HepG2 (cell line): ENCODE measurements at regions not wholly inside any gene's neighbourhood (a gene's known extent, or its start where the extent isn't known, plus 50 kb on each side); places are given as distances from the start of the nearest gene placed in this dataset.

Experiments
- ATAC-seq: fragments of 200-7000 bp; cut with Tn5 transposase; 3 replicates; pipeline ENCODE4 v1.9.1; 2020; ENCODE audit warnings: mild to moderate bottlenecking, moderate library complexity
- BruUV-seq: library from RNA; stranded (reverse); fragments of 400-500 nt; replicated peaks from 2 replicates; lab custom pipeline; 2021; lab: Mats Ljungman, UMichigan
- CTCF ChIA-PET: fragments of 300-600 bp; formaldehyde crosslinking; extraction: SDS; loops from one replicate; lab custom pipeline; 2021; ENCODE audit warnings: low total read pairs, inconsistent platforms, low intra/inter-chr PET ratio; lab: Yijun Ruan, JAX
- POLR2A ChIA-PET: fragments of 350-600 bp; sonication (Branson Sonifier 250); formaldehyde crosslinking; loops from one replicate; lab custom pipeline; 2020; ENCODE audit warnings: antibody characterized with exemption, inconsistent platforms; lab: Yijun Ruan, JAX
- DNase-seq: peaks from one replicate; pipeline ENCODE4 v3.0.0-alpha.2; 2015; ENCODE audit warnings: low spot score
- FAIRE-seq: peaks from 3 replicates; lab custom pipeline; 2011; peaks lifted over from hg19 to GRCh38; lab: Jason Lieb, UNC
- H2AFZ ChIP-seq: one replicate; pipeline ENCODE4 v1.6.1; 2011; ENCODE audit warnings: low read length, inconsistent platforms
- H3K27ac ChIP-seq: fragments of 300-600 bp; 3 replicates; pipeline ENCODE4 v1.8.0; 2011; ENCODE audit warnings: mixed run types, mild to moderate bottlenecking, mixed read lengths, low read length, inconsistent platforms; ENCODE audit not compliant: insufficient read depth; ENCODE audit errors: extremely low read length
- H3K27me3 ChIP-seq, 2 experiments: fragments of 200-600 bp in 1 of 2; 2 replicates in 1 of 2; 3 replicates in 1 of 2; pipeline versions ENCODE4 v1.6.0 to v1.8.0; 2011; ENCODE audit warnings: low read length in 2 of 2, mild to moderate bottlenecking in 2 of 2, moderate library complexity in 2 of 2, inconsistent platforms in 1 of 2; ENCODE audit not compliant: insufficient read depth in 2 of 2, control insufficient read depth in 1 of 2
- H3K36me3 ChIP-seq, 2 experiments: fragments of 200-600 bp in 1 of 2; replicated peaks in 1 of 2; 2 replicates in 1 of 2; 3 replicates in 1 of 2; pipeline versions ENCODE4 v1.5.1 to v1.8.0; 2011; ENCODE audit warnings: low read length in 2 of 2, inconsistent platforms in 1 of 2; ENCODE audit not compliant: insufficient read depth in 2 of 2, control insufficient read depth in 1 of 2
- H3K4me1 ChIP-seq: 2 replicates; pipeline ENCODE4 v1.5.1; 2012; ENCODE audit warnings: low read length, inconsistent platforms; ENCODE audit not compliant: insufficient read depth
- H3K4me2 ChIP-seq: 2 replicates; pipeline ENCODE4 v1.6.0; 2011; ENCODE audit warnings: low read depth, low read length, inconsistent platforms
- H3K4me3 ChIP-seq, 3 experiments: fragments of 200-600 bp in 1 of 3; sonication (generic), shearing (Covaris generic) in 1 of 3; replicated peaks in 1 of 3; 2 replicates each; pipeline ENCODE4 v1.5.1; 2011 to 2016; ENCODE audit warnings: low read length in 3 of 3, inconsistent platforms in 2 of 3, low read depth in 2 of 3, mild to moderate bottlenecking in 2 of 3, control low read depth in 1 of 3, mixed read lengths in 1 of 3; ENCODE audit not compliant: insufficient read depth in 1 of 3
- H3K79me2 ChIP-seq: one replicate; pipeline ENCODE4 v1.6.1; 2011; ENCODE audit warnings: low read length, inconsistent platforms; ENCODE audit not compliant: insufficient read depth
- H3K9ac ChIP-seq: 2 replicates; pipeline ENCODE4 v1.6.0; 2011; ENCODE audit warnings: mild to moderate bottlenecking, low read depth, low read length, inconsistent platforms; ENCODE audit not compliant: insufficient read depth
- H3K9me3 ChIP-seq: 2 replicates; pipeline ENCODE4 v1.5.1; 2012; ENCODE audit warnings: mild to moderate bottlenecking, low read length
- H4K20me1 ChIP-seq: 2 replicates; pipeline ENCODE4 v1.6.0; 2011; ENCODE audit warnings: inconsistent platforms, mild to moderate bottlenecking, low read length, moderate library complexity; ENCODE audit not compliant: insufficient read depth
- BCL6 ChIP-seq: IDR thresholded peaks from 2 replicates; pipeline ENCODE4 v1.6.1; 2016; ENCODE audit warnings: missing genetic modification reagents, missing compliant biosample characterization
- ESRRA ChIP-seq: sonication (generic); formaldehyde crosslinking; IDR thresholded peaks from 2 replicates; pipeline ENCODE4 v1.5.1; 2020; ENCODE audit warnings: mild to moderate bottlenecking, low read depth, missing genetic modification reagents
- IRF1 ChIP-seq: sonication (generic); formaldehyde crosslinking; IDR thresholded peaks from 2 replicates; pipeline ENCODE4 v1.4.0; 2020; ENCODE audit warnings: low read depth, mild to moderate bottlenecking, missing genetic modification reagents
- NCOA1 ChIP-seq: sonication (generic); formaldehyde crosslinking; IDR thresholded peaks from 2 replicates; pipeline ENCODE4 v1.9.0; 2021; ENCODE audit warnings: missing genetic modification reagents
- ZNF468 ChIP-seq: sonication (generic); formaldehyde crosslinking; IDR thresholded peaks from 2 replicates; pipeline ENCODE4 v1.8.0; 2022; ENCODE audit warnings: mild to moderate bottlenecking, moderate library complexity, missing genetic modification reagents
- ZSCAN12 ChIP-seq: sonication (generic); formaldehyde crosslinking; IDR thresholded peaks from 2 replicates; pipeline ENCODE4 v1.9.0; 2021; ENCODE audit warnings: mild to moderate bottlenecking, missing genetic modification reagents
- WGBS: methylation state at CpG from one replicate; pipeline ENCODE4 v1.1.6; 2017; ENCODE audit warnings: low lambda C conversion rate; 5-methylcytosine and 5-hydroxymethylcytosine counted together
- in situ Hi-C: cut with HindIII; loops from 2 replicates; pipeline ENCODE4 v1.10.0; 2017; ENCODE audit warnings: low pct_unique_long_range_greater_than_20kb; ENCODE audit not compliant: extremely low pct_ligation_motif_present
- intact Hi-C: fragments of 100-400 bp; cut with micrococcal nuclease; formaldehyde crosslinking; loops from one replicate; pipeline ENCODE4 v1.10.0; 2022; ENCODE audit not compliant: unreplicated experiment
- TF ChIP-seq, protein P1 (sequence below): IDR thresholded peaks from 2 replicates; pipeline ENCODE4 v1.6.1; 2016; ENCODE audit warnings: mild to moderate bottlenecking
- TF ChIP-seq, protein P2 (sequence below): sonication (generic); formaldehyde crosslinking; conservative IDR thresholded peaks from 2 replicates; pipeline ENCODE4 v1.8.0; 2022; ENCODE audit warnings: low read depth, missing genetic modification reagents
- TF ChIP-seq, protein P3 (sequence below): sonication (generic); formaldehyde crosslinking; IDR thresholded peaks from 2 replicates; pipeline ENCODE4 v1.5.0; 2020; ENCODE audit warnings: mild to moderate bottlenecking, missing genetic modification reagents, moderate library complexity

- TF ChIP-seq, protein P1, sequence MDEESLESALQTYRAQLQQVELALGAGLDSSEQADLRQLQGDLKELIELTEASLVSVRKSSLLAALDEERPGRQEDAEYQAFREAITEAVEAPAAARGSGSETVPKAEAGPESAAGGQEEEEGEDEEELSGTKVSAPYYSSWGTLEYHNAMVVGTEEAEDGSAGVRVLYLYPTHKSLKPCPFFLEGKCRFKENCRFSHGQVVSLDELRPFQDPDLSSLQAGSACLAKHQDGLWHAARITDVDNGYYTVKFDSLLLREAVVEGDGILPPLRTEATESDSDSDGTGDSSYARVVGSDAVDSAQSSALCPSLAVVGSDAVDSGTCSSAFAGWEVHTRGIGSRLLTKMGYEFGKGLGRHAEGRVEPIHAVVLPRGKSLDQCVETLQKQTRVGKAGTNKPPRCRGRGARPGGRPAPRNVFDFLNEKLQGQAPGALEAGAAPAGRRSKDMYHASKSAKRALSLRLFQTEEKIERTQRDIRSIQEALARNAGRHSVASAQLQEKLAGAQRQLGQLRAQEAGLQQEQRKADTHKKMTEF (CRISPR knock-in tag) = no peak
- no peak for TF ChIP-seq ESRRA (CRISPR knock-in tag)
- TF ChIP-seq, protein P2, sequence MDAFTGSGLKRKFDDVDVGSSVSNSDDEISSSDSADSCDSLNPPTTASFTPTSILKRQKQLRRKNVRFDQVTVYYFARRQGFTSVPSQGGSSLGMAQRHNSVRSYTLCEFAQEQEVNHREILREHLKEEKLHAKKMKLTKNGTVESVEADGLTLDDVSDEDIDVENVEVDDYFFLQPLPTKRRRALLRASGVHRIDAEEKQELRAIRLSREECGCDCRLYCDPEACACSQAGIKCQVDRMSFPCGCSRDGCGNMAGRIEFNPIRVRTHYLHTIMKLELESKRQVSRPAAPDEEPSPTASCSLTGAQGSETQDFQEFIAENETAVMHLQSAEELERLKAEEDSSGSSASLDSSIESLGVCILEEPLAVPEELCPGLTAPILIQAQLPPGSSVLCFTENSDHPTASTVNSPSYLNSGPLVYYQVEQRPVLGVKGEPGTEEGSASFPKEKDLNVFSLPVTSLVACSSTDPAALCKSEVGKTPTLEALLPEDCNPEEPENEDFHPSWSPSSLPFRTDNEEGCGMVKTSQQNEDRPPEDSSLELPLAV = no peak
- no peak for TF ChIP-seq NCOA1 (CRISPR knock-in tag)
- no peak for TF ChIP-seq ZSCAN12 (CRISPR knock-in tag)
- no peak for TF ChIP-seq BCL6 (CRISPR knock-in tag)
- no peak for TF ChIP-seq IRF1
- TF ChIP-seq, all 625 proteins: peak for 0
Observed at GRCh38 chr2:37872192-37872750, 52.8 kb upstream of the RMDN2 start (continued).

DNA sequence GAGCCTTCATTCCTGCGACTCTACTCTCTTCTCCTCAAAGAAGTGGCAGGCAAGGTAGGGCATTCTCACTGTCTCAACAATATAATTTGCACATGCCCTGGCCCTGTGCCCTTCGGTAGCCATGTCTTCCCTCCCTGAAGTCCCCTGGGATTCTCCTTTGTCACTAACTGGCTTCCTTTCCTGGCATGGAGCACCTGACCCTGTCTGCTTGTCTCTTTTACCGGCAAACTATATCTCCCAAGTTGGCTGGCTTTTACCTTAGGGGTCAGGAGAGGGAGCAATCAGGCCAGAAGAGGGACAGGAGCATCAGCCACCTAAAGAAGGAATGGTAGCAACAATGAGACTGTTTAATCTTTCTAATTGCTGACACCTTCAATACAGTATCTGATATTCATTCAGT is 51.9 kb upstream of the RMDN2 start:
- DNase-seq (no peak), FAIRE-seq (no peak), ATAC-seq (no peak)
- Histone ChIP-seq H4K20me1 (no peaks in the 10 kb centered on the region), H3K9me3 (no peaks in the 10 kb centered on the region), H3K9ac (no peak overlapping the region), H3K27me3 (peaks cover 8 to 66% of the 10 kb centered on the region in 2 experiments; a peak in 4 of 5 replicates), H3K4me3 (no peak overlapping the region), H3K36me3 (no peaks in the 10 kb centered on the region), H2AFZ (no peak overlapping the region), H3K4me1 (no peaks in the 10 kb centered on the region), H3K27ac (no peak overlapping the region), H3K4me2 (no peak overlapping the region), H3K79me2 (no peaks in the 10 kb centered on the region)
- intact Hi-C loops (no loop called here), in situ Hi-C loops (no loop called here)
- WGBS = 21% methylated on average over 3 of the region's 3 CpGs
- TF ChIP-seq, protein P3, sequence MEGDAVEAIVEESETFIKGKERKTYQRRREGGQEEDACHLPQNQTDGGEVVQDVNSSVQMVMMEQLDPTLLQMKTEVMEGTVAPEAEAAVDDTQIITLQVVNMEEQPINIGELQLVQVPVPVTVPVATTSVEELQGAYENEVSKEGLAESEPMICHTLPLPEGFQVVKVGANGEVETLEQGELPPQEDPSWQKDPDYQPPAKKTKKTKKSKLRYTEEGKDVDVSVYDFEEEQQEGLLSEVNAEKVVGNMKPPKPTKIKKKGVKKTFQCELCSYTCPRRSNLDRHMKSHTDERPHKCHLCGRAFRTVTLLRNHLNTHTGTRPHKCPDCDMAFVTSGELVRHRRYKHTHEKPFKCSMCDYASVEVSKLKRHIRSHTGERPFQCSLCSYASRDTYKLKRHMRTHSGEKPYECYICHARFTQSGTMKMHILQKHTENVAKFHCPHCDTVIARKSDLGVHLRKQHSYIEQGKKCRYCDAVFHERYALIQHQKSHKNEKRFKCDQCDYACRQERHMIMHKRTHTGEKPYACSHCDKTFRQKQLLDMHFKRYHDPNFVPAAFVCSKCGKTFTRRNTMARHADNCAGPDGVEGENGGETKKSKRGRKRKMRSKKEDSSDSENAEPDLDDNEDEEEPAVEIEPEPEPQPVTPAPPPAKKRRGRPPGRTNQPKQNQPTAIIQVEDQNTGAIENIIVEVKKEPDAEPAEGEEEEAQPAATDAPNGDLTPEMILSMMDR (CRISPR knock-in tag) = 0 out of 2 replicates have a peak, but pooled peaks have one; percentile 13
- no peak for TF ChIP-seq ZNF468 (CRISPR knock-in tag)
- BruUV-seq = no TSS peak
- ChIA-PET POLR2A (no interaction called here), CTCF (no interaction called here)
